ENCODE measurements at regions not wholly inside any gene's neighbourhood (a gene's known extent, or its start where the extent isn't known, plus 50 kb on each side); places are given as distances from the start of the nearest gene placed in this dataset.

DNA sequence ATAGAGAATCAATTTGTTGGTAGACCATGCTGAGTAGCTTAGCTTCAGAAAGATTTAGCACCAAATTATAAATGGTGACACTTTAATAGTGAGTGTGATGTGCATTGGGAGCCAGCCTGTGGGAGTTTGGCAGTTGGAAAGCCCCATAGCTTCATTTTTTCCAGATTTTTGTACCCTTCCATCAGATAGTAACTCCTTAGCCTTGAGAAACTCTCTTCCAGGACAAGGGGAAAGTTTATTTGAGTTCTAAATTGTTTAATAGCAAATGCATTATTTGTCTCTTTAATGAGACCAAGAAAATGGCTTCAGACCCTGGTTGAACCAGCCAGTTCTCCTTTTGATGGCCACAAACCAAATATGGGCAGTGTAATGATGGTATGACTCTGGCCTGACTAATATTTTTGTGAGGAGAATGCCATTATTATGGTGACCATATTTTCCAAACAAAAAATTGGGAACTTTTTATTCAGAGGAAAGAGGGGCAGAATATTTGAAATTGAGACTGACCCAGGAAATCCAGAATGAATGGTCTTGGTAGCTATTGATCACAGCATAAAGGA, 49.8 kb downstream of the PLCE1 start:
- no peak overlapping the region for H3K4me3 ChIP-seq (ENCODE audit: low read depth, low read length)
- no peak for DNase-seq (ENCODE audit: low read depth)
- TF ChIP-seq, protein P1, sequence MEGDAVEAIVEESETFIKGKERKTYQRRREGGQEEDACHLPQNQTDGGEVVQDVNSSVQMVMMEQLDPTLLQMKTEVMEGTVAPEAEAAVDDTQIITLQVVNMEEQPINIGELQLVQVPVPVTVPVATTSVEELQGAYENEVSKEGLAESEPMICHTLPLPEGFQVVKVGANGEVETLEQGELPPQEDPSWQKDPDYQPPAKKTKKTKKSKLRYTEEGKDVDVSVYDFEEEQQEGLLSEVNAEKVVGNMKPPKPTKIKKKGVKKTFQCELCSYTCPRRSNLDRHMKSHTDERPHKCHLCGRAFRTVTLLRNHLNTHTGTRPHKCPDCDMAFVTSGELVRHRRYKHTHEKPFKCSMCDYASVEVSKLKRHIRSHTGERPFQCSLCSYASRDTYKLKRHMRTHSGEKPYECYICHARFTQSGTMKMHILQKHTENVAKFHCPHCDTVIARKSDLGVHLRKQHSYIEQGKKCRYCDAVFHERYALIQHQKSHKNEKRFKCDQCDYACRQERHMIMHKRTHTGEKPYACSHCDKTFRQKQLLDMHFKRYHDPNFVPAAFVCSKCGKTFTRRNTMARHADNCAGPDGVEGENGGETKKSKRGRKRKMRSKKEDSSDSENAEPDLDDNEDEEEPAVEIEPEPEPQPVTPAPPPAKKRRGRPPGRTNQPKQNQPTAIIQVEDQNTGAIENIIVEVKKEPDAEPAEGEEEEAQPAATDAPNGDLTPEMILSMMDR (IDR thresholded peaks at IDR 0.05; ENCODE audit: control insufficient read depth, extremely low read depth, insufficient read depth), result no peak

DNA sequence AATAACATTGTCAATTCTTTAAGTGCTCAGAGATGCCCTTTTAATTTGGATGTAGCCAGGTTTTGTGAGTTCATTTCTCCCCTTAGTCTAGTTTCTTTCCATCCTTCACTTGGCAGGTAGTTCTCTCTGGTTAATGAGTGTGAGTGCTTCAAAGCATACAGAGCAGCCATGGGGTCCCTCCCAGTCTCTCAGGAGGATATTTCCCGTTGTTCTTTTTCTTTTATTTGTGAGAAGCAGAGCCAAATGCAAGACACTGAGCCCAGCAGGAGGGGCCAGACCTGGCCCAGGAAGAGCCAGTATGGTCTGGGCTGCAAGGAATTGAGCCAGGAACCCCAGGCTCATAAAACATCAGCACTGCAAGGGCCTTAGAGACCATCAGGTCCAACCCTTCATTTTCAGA, 52.4 kb downstream of the PLCE1 start:
- DNase-seq (ENCODE audit: low read depth), result no peak
- TF ChIP-seq, protein P1 (IDR thresholded peaks at IDR 0.05; ENCODE audit: control insufficient read depth, extremely low read depth, insufficient read depth), result no peak
- no peak overlapping the region for H3K4me3 ChIP-seq (ENCODE audit: low read depth, low read length)

DNA sequence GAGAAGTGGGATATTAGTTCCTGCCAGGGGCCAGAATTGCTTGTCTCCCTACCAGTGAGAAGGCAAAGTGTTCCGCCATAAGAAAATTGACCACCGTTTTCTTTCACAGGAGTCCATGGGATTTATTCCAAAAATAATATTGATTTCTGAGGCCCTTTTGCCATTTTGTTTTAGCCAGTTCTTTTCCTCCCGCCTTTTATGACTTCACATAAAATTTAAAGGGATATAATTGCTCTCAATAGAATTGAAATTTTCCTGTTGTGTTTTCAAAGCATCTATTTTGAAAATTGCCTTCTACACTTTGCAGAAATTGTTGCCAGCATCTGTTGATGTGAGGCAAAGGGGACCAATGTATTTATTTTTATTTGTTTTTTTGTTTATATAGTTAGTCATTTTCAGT, 53.6 kb downstream of the PLCE1 start:
- TF ChIP-seq, protein P1 (IDR thresholded peaks at IDR 0.05; ENCODE audit: control insufficient read depth, extremely low read depth, insufficient read depth), result no peak
- H3K4me3 ChIP-seq (ENCODE audit: low read depth, low read length), result no peak overlapping the region
- DNase-seq (ENCODE audit: low read depth), result no peak

DNA sequence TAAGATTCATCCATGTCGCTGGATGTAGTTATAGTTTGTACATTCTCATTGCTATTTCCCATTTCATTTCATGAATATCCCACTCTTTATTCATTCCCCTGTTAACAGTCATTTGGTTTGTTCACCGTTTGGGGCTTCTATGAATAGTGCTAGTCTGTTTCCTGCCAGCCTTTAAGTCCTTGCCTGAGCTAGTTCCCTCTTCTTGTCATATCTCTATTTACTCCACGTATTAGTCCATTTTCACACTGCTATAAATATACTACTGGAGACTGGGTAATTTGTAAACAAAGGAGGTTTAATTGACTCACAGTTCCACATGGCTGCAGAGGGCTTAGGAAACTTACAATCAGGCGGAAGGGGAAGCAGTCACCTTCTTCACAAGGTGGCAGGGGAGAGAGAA, 56.2 kb downstream of the PLCE1 start:
- H3K4me3 ChIP-seq (ENCODE audit: low read depth, low read length), result no peak overlapping the region
- DNase-seq (ENCODE audit: low read depth), result no peak
- TF ChIP-seq, protein P1 (IDR thresholded peaks at IDR 0.05; ENCODE audit: control insufficient read depth, extremely low read depth, insufficient read depth), result no peak

DNA sequence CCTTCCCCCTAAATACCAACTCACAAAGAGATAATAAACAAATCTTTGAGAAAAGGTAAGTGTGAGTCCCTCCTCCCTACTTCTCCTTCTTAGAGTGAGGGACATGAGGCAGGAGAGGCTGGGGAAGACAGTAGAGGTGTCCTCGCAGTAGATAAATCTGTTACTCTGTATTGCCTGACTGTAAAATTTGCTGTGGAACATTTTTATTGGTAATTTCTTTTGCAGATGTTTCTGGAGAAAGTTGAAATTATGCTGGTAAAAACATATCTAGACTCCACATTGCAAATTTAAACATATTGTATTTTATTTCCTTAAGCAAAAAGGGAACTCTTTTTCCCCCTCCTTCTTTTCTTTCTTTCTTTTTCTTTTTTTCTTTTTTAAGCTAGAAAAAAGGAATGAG, 58.5 kb downstream of the PLCE1 start:
- no peak overlapping the region for H3K4me3 ChIP-seq (ENCODE audit: low read depth, low read length)
- DNase-seq (ENCODE audit: low read depth), result no peak
- TF ChIP-seq, protein P1 (IDR thresholded peaks at IDR 0.05; ENCODE audit: control insufficient read depth, extremely low read depth, insufficient read depth), result no peak

DNA sequence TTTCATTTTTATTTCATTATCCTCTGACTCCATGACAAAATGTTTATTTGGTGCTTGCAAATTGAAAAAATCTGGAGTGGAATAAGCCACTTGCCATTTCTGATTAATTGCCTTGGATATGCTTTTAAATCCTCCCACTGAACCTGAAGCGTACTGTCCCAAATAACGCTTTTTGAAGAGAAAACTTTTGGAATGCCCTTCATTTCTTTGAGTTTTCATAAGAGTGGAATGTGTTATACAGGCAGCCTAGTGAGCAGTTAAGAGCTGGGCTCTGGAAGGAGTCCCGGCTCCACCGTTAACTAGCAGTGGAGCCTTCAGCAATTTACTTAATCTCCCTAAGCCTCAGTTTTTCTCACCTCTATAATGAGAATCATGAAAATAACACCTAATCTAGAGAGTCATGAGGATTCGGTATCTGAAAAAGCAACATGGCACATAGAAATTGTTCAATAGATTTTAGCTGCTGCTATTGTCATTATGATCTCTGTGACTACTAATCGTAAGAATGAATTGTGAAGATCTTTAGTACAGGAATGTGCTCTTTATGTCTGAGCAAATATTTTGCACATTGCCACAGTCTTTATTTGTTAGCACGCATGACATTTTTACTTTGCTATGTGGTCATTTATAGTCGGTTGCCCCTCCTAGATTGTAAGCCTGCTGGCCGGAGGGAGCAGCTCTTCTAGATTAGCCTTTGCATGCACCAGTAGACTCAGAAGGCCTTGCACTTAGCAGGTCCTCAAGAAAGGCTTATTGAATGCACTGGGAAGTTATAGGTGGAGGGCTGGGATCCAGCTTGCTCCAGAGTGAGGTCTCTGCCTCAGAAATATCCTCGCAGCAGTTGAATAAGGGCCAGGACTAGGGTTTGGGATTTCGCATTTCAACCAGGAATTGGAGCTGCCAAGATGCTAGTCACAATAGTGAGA, 59.4 kb downstream of the PLCE1 start:
- TF ChIP-seq, protein P1 (IDR thresholded peaks at IDR 0.05; ENCODE audit: control insufficient read depth, extremely low read depth, insufficient read depth), result no peak
- H3K4me3 ChIP-seq (ENCODE audit: low read depth, low read length), result no peak overlapping the region
- DNase-seq (ENCODE audit: low read depth), result no peak
